Heart right ventricle (tissue), 16 donors: ENCODE measurements at regions not wholly inside any gene's neighbourhood (a gene's known extent, or its start where the extent isn't known, plus 50 kb on each side); places are given as distances from the start of the nearest gene placed in this dataset.

ENCODE experiments used
- ATAC-seq, 8 donors: fragments of 200-7000 bp; cut with Tn5 transposase; one replicate each; pipeline ENCODE4 v1.9.1; 2020; ENCODE audit warnings: mild to moderate bottlenecking in 8 of 8, moderate library complexity in 8 of 8, moderate number of reproducible peaks in 1 of 8
- DNase-seq, 2 donors: peaks; one replicate each; pipeline ENCODE4 v3.0.0-alpha.2; 2020
- H3K27ac ChIP-seq, 10 donors: fragments of 200-600 bp; sonication (generic) in 2 of 10; one replicate each; pipeline versions ENCODE4 v1.5.0 to v1.8.0; 2020 to 2022; ENCODE audit warnings: mild to moderate bottlenecking in 3 of 10
- H3K27me3 ChIP-seq, 7 donors: fragments of 200-600 bp; one replicate each; pipeline ENCODE4 v1.8.0; 2021 to 2022; ENCODE audit warnings: mild to moderate bottlenecking in 2 of 7
- H3K36me3 ChIP-seq, 9 donors: fragments of 200-600 bp; sonication (generic) in 1 of 9; one replicate each; pipeline versions ENCODE4 v1.5.0 to v1.8.0; 2020 to 2022; ENCODE audit warnings: mild to moderate bottlenecking in 2 of 9
- H3K4me1 ChIP-seq, 9 donors: fragments of 200-600 bp; sonication (generic) in 1 of 9; one replicate each; pipeline versions ENCODE4 v1.5.0 to v1.8.0; 2020 to 2022; ENCODE audit warnings: mild to moderate bottlenecking in 4 of 9
- H3K4me3 ChIP-seq, 10 donors: fragments of 200-600 bp; sonication (generic) in 2 of 10; one replicate each; pipeline versions ENCODE4 v1.5.0 to v1.8.0; 2020 to 2022; ENCODE audit warnings: mild to moderate bottlenecking in 7 of 10, moderate library complexity in 2 of 10
- H3K9me3 ChIP-seq, 11 donors: fragments of 200-600 bp in 10 of 11; sonication (generic) in 2 of 11; one replicate each; pipeline versions ENCODE4 v1.5.0 to v1.8.0; 2013 to 2022; ENCODE audit warnings: mild to moderate bottlenecking in 2 of 11, control low read depth in 1 of 11, moderate library complexity in 1 of 11
- WGBS, 2 donors: extraction: QIAGEN DNeasy Blood & Tissue Kit; methylation state at CpG; one replicate each; pipeline ENCODE4 v1.1.7; 2013; ENCODE audit warnings: inconsistent platforms in 1 of 2; 5-methylcytosine and 5-hydroxymethylcytosine counted together
- intact Hi-C, 10 donors: fragments of 100-400 bp; cut with DNase I; formaldehyde crosslinking; loops; one replicate each; pipeline versions ENCODE4 v1.11.1 to v1.14.2; 2022
- TF ChIP-seq, protein P1 (sequence below), 9 donors: fragments of 200-600 bp; sonication (generic) in 2 of 9; IDR thresholded peaks; one replicate each; pipeline versions ENCODE4 v1.5.0 to v1.8.0; 2021 to 2022; ENCODE audit warnings: antibody characterized with exemption in 9 of 9, mild to moderate bottlenecking in 5 of 9, moderate library complexity in 1 of 9
- donor health status: Arrhythmogenic right ventricular cardiomyopathy.
- donor health status: ischemic (EF 13 %, LVEDD 7.1; RV severe dilation, severe dysfunction).
- donor health status: healthy with polysubstance abuse.
- donor health status: DM: no; HTN: yes; CAD: no.
- donor health status: DM: no; HTN: no; CAD: no.
- donor health status: ischemic (EF 25% LVEDD 6.9; RV normal size, moderate dysfunction).
- donor health status: ischemic (EF 25% LVEDD 5.7; RV mildly dilated, moderate dysfunction).
- donor health status: healthy.
- donor health status: DM: yes; HTN: yes; CAD: no.
- donor health status: Ischemic cardiomyopathy.
- donor health status: ischemic (EF 35%, LVEDD 5.7; RV mildly dilated, moderate dysfunction).
- donor health status: nonischemic (EF 11% LVEDD 7.7; RV severe dilation, severe dysfunction).
- donor health status: DM: yes; HTN: yes; CAD: no.
- donor health status: PGD.
- donor health status: ischemic (EF 29% LVEDD 5.4; RV normal size, mild dysfunction).
- donor health status: nonischemic (EF 23%, LVEDD 6.1; RV moderate dilation, normal function).

DNA sequence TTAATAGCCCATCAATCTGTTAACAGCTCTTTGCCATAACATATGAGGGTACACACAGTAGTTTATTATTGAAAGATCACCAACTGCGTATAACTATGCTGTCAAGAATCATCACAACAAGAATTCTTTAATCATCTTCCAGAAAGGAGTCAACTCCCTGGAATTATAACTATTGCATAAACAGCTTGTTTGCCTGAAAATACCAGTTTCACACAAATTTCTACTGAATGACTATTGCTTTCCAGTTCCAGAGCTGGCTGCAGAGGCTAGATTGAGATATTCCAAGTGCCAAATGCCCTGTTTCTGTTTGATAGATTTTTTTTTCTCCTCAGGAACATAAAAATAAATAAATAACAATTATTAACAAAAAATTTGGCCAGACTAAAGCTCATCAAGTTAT, 444.7 kb downstream of the TLE1 start:
- Histone ChIP-seq H3K36me3 (no peaks in the 10 kb centered on the region), H3K9me3 (peaks cover 0 to 23% (median 3%) of the 10 kb centered on the region in 11 donors), H3K27ac (no peak overlapping the region), H3K27me3 (no peaks in the 10 kb centered on the region), H3K4me3 (no peak overlapping the region), H3K4me1 (no peaks in the 10 kb centered on the region)
- WGBS, 2 donors: 86 to 94% methylated on average over 1 of the region's 1 CpG
- intact Hi-C loops: no loop called here
- no peak for DNase-seq
- TF ChIP-seq, protein P1, sequence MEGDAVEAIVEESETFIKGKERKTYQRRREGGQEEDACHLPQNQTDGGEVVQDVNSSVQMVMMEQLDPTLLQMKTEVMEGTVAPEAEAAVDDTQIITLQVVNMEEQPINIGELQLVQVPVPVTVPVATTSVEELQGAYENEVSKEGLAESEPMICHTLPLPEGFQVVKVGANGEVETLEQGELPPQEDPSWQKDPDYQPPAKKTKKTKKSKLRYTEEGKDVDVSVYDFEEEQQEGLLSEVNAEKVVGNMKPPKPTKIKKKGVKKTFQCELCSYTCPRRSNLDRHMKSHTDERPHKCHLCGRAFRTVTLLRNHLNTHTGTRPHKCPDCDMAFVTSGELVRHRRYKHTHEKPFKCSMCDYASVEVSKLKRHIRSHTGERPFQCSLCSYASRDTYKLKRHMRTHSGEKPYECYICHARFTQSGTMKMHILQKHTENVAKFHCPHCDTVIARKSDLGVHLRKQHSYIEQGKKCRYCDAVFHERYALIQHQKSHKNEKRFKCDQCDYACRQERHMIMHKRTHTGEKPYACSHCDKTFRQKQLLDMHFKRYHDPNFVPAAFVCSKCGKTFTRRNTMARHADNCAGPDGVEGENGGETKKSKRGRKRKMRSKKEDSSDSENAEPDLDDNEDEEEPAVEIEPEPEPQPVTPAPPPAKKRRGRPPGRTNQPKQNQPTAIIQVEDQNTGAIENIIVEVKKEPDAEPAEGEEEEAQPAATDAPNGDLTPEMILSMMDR (IDR thresholded peaks at IDR 0.05): no peak
- no peak for ATAC-seq

DNA sequence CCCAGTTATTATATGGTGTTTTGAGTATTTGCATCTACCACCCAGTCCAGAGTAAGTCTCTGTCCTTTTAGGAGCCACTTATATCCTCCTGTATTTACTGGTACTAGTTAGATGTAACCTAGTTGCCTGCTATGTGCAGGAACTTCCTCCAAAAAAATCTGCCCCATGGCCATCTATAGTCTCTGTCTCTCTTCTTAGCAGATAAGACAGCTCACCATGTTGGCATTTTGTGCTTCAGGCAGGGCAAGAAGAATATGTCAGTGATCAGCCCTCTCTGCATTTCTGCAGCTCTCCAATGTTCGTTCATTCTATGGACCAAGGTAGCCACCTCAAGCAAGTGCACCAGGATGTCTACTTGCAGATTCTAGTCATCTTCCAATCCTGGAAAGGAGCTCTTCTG, 446.5 kb downstream of the TLE1 start:
- intact Hi-C loops: no loop called here
- Histone ChIP-seq H3K4me3 (no peak overlapping the region), H3K4me1 (no peaks in the 10 kb centered on the region), H3K27ac (no peak overlapping the region), H3K36me3 (no peaks in the 10 kb centered on the region), H3K9me3 (peaks cover 0 to 10% (median 0%) of the 10 kb centered on the region in 11 donors), H3K27me3 (no peaks in the 10 kb centered on the region)
- DNase-seq (no peak), ATAC-seq (no peak)
- WGBS, 2 donors: 90 to 94% methylated on average over 1 of the region's 1 CpG
- TF ChIP-seq, protein P1 (IDR thresholded peaks at IDR 0.05): no peak

DNA sequence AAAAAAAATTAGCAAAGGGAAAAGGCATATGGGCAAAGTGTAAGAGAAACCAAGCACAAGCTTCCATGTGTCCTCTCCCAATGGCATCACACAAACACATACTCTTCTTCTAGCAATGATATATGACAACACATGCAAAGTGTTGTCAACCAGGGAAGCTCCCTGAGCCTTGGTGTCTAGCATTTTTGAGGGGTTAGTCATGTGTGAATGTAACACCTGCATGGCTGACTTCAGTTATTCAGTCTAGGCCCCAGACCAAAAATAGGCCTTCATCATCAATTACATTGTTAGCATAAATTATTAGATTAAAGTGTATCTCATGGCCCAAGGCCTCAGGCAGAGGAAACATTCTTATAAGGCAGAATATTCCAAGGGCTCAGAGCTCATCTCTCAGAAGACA, 450.0 kb downstream of the TLE1 start:
- TF ChIP-seq, protein P1 (IDR thresholded peaks at IDR 0.05): no peak
- no peak for ATAC-seq
- H3K27me3 ChIP-seq: no peaks in the 10 kb centered on the region
- H3K27ac ChIP-seq: no peak overlapping the region
- H3K9me3 ChIP-seq: no peaks in the 10 kb centered on the region
- H3K4me1 ChIP-seq: no peaks in the 10 kb centered on the region
- DNase-seq: no peak
- intact Hi-C loops: no loop called here
- H3K4me3 ChIP-seq: no peak overlapping the region
- H3K36me3 ChIP-seq: no peaks in the 10 kb centered on the region

DNA sequence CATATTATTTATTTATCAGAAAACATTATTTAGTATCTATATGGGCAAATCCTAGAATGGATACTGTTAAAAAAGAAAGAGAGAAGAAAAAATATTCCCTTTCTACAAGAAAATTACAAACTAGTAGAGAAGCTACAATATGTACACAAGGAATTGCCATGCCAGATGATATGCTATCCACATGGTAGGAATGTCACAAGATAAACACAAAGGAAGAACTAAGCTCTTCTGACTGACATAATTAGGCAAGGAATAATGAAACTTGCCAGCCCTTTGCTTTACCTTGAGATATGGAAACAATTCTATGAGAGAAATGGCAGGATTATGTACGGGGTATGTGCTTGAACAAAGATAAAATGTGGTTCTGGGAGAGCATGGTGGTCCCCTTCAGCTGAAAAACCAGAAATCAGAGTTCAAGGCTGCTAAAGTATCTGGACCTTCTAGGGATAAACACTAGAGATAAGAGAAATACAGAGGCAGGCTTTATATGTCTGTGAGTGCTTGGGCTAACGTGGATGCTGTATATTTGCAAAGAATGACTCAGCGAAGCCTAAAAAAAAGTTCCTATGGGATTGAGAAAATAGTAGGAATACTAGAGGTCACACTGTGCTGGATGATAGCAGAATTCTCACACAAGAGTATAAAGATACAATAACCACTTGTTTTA, 451.6 kb downstream of the TLE1 start:
- ATAC-seq (no peak), DNase-seq (no peak)
- 53 to 59% methylated on average over 3 of the region's 3 CpGs for WGBS, 2 donors
- no peaks in the 10 kb centered on the region for H3K4me1 ChIP-seq
- H3K36me3 ChIP-seq: no peaks in the 10 kb centered on the region
- H3K4me3 ChIP-seq: no peak overlapping the region
- H3K27me3 ChIP-seq: no peaks in the 10 kb centered on the region
- H3K9me3 ChIP-seq: no peaks in the 10 kb centered on the region
- no peak overlapping the region for H3K27ac ChIP-seq
- intact Hi-C loops: no loop called here
- TF ChIP-seq, protein P1 (IDR thresholded peaks at IDR 0.05): no peak
